ENCODE measurements at regions not wholly inside any gene's neighbourhood (a gene's known extent, or its start where the extent isn't known, plus 50 kb on each side); places are given as distances from the start of the nearest gene placed in this dataset.

GRCh38 chr13:34553376-34553775 lies 388.7 kb upstream of the NBEA start:
- DNase-seq (ENCODE audit: low spot score), result no peak
- Histone ChIP-seq H3K4me3 (no peak overlapping the region), H3K27ac (no peak overlapping the region)
- TF ChIP-seq CTCF (IDR thresholded peaks at IDR 0.05), result no peak

DNA sequence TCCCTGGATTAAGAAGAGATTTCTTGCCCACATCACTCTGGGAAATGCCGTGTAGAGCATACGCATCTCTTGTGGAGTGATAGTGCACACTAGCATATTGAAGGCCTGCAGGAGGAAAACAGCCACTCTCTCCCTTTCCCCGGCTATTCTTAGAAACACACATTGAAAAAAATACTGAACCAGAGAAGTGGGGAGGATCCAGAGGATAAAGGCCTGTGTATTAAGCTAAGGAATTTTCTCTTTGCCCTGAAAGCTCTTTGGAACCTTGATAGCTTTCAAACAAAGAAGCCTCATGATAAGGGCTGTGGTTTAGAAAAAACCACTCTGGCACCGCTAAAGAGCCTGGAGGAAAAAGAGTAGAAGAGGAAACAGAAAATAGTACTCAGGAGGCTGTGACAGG lies 386.1 kb upstream of the NBEA start:
- no peak for TF ChIP-seq CTCF (IDR thresholded peaks at IDR 0.05)
- H3K4me3 ChIP-seq, result no peak overlapping the region
- H3K27ac ChIP-seq, result no peak overlapping the region
- DNase-seq (ENCODE audit: low spot score), result no peak

GRCh38 chr13:34561033-34561432 lies 381.0 kb upstream of the NBEA start:
- no peak for TF ChIP-seq CTCF (IDR thresholded peaks at IDR 0.05)
- no peak for DNase-seq (ENCODE audit: low spot score)
- no peak overlapping the region for H3K4me3 ChIP-seq
- H3K27ac ChIP-seq, result no peak overlapping the region

DNA sequence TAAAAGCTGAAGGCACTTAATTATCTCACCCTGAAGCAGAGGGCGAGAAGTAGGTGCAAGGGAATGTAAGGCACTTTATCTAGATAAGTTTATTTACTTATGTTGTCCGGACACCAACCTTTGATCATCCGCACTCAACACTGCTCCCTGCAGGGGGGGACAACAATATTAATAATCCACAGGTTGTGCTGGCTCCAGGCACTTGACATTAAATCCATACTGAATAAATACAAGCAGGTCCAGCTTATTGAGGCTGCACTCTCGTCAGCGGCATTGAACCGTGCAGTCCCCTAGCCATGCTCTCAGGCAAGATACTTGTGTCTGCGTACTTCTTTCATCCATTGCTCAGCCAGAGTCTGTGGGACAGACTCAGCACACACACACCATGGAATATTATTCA lies 374.5 kb upstream of the NBEA start:
- Histone ChIP-seq H3K27ac (no peak overlapping the region), H3K4me3 (no peak overlapping the region)
- no peak for TF ChIP-seq CTCF (IDR thresholded peaks at IDR 0.05)
- no peak for DNase-seq (ENCODE audit: low spot score)

- no peak for TF ChIP-seq CTCF (IDR thresholded peaks at IDR 0.05)
- H3K4me3 ChIP-seq, result no peak overlapping the region
- no peak overlapping the region for H3K27ac ChIP-seq
- DNase-seq (ENCODE audit: low spot score), result no peak
Measured at GRCh38 chr13:34570698-34571353, 371.2 kb upstream of the NBEA start.

GRCh38 chr13:34571716-34572115 lies 370.4 kb upstream of the NBEA start:
- H3K27ac ChIP-seq, result no peak overlapping the region
- no peak overlapping the region for H3K4me3 ChIP-seq
- TF ChIP-seq CTCF (IDR thresholded peaks at IDR 0.05), result no peak

GRCh38 chr13:34577051-34577450 lies 365.0 kb upstream of the NBEA start:
- Histone ChIP-seq H3K27ac (no peak overlapping the region), H3K4me3 (no peak overlapping the region)
- DNase-seq (ENCODE audit: low spot score), result no peak
- TF ChIP-seq CTCF (IDR thresholded peaks at IDR 0.05), result no peak

More at GRCh38 chr13:34571716-34572115, 370.4 kb upstream of the NBEA start:
- no peak for DNase-seq (ENCODE audit: low spot score)

All from coronary artery (tissue), 2 donors.